H9 (cell line): ENCODE measurements at regions not wholly inside any gene's neighbourhood (a gene's known extent, or its start where the extent isn't known, plus 50 kb on each side); places are given as distances from the start of the nearest gene placed in this dataset.

Experiments
- DNase-seq: peaks from one replicate; pipeline ENCODE4 v3.0.0-alpha.2; 2017
- H2AFZ ChIP-seq: one replicate; pipeline ENCODE4 v1.6.1; 2013; ENCODE audit warnings: mild to moderate bottlenecking, low read length, control low read depth, moderate library complexity
- H2AK5ac ChIP-seq: 2 replicates; pipeline ENCODE4 v1.6.1; 2013; ENCODE audit warnings: low read length, control low read depth, mixed read lengths; ENCODE audit not compliant: insufficient read length
- H2BK120ac ChIP-seq: one replicate; pipeline ENCODE4 v1.6.1; 2013; ENCODE audit warnings: low read depth, mild to moderate bottlenecking, low read length, control low read depth, inconsistent platforms; ENCODE audit not compliant: poor library complexity, severe bottlenecking
- H2BK12ac ChIP-seq: 2 replicates; pipeline ENCODE4 v1.6.1; 2013; ENCODE audit warnings: low read length, control low read depth, mixed read lengths, low read depth; ENCODE audit not compliant: insufficient read length
- H2BK15ac ChIP-seq: 2 replicates; pipeline ENCODE4 v1.6.1; 2013; ENCODE audit warnings: low read depth, low read length, control low read depth
- H2BK20ac ChIP-seq: one replicate; pipeline ENCODE4 v1.6.1; 2013; ENCODE audit warnings: low read depth, mild to moderate bottlenecking, low read length, control low read depth, inconsistent platforms; ENCODE audit not compliant: poor library complexity, severe bottlenecking
- H2BK5ac ChIP-seq: 2 replicates; pipeline ENCODE4 v1.6.1; 2013; ENCODE audit warnings: low read length, control low read depth, mixed read lengths; ENCODE audit not compliant: insufficient read length
- H3K14ac ChIP-seq: 2 replicates; pipeline ENCODE4 v1.6.1; 2013; ENCODE audit warnings: low read length, control low read depth; ENCODE audit not compliant: insufficient read depth
- H3K18ac ChIP-seq: 2 replicates; pipeline ENCODE4 v1.6.1; 2013; ENCODE audit warnings: low read depth, mild to moderate bottlenecking, mixed read lengths, low read length, control low read depth; ENCODE audit not compliant: insufficient read length
- H3K23ac ChIP-seq: 2 replicates; pipeline ENCODE4 v1.6.1; 2013; ENCODE audit warnings: low read length, control low read depth, mixed read lengths, low read depth; ENCODE audit not compliant: insufficient read length
- H3K23me2 ChIP-seq: 2 replicates; pipeline ENCODE4 v1.6.1; 2013; ENCODE audit warnings: low read depth, mild to moderate bottlenecking, mixed read lengths, low read length, control low read depth; ENCODE audit not compliant: insufficient read length, poor library complexity, severe bottlenecking
- H3K27ac ChIP-seq: 2 replicates; pipeline ENCODE4 v1.5.1; 2013; ENCODE audit warnings: low read length, control low read depth, mixed read lengths, low read depth; ENCODE audit not compliant: insufficient read length
- H3K27me3 ChIP-seq: 2 replicates; pipeline ENCODE4 v1.6.1; 2013; ENCODE audit warnings: low read length, control low read depth, inconsistent platforms; ENCODE audit not compliant: insufficient read depth
- H3K4ac ChIP-seq: 2 replicates; pipeline ENCODE4 v1.6.1; 2013; ENCODE audit warnings: low read depth, mild to moderate bottlenecking, control low read depth, inconsistent platforms, low read length, moderate library complexity
- H3K4me1 ChIP-seq: 2 replicates; pipeline ENCODE4 v1.6.1; 2013; ENCODE audit warnings: low read length, control low read depth, inconsistent platforms; ENCODE audit not compliant: insufficient read depth
- H3K4me2 ChIP-seq: 2 replicates; pipeline ENCODE4 v1.6.1; 2013; ENCODE audit warnings: low read length, control low read depth, mixed read lengths; ENCODE audit not compliant: insufficient read length, insufficient read depth
- H3K56ac ChIP-seq: 2 replicates; pipeline ENCODE4 v1.6.1; 2013; ENCODE audit warnings: low read depth, mild to moderate bottlenecking, mixed read lengths, low read length, control low read depth; ENCODE audit not compliant: insufficient read length
- H3K79me1 ChIP-seq: 2 replicates; pipeline ENCODE4 v1.6.1; 2013; ENCODE audit warnings: low read depth, mild to moderate bottlenecking, moderate library complexity, low read length, control low read depth, inconsistent platforms; ENCODE audit not compliant: insufficient read depth, poor library complexity, severe bottlenecking
- H3K79me2 ChIP-seq: 2 replicates; pipeline ENCODE4 v1.6.1; 2013; ENCODE audit warnings: low read length, control low read depth, inconsistent platforms; ENCODE audit not compliant: insufficient read depth
- H3K9ac ChIP-seq: 2 replicates; pipeline ENCODE4 v1.6.1; 2013; ENCODE audit warnings: low read length, control low read depth, mixed read lengths; ENCODE audit not compliant: insufficient read length; ENCODE audit errors: extremely low read depth
- H3K9me3 ChIP-seq: one replicate; pipeline ENCODE4 v1.6.1; 2013; ENCODE audit warnings: low read depth, low read length, inconsistent platforms; ENCODE audit not compliant: control insufficient read depth
- H3T11ph ChIP-seq: one replicate; pipeline ENCODE4 v1.6.1; 2013; ENCODE audit warnings: mild to moderate bottlenecking, low read length, control low read depth, inconsistent platforms
- H4K20me1 ChIP-seq: one replicate; pipeline ENCODE4 v1.6.1; 2013; ENCODE audit not compliant: control insufficient read depth, insufficient read length, insufficient read depth
- H4K5ac ChIP-seq: 2 replicates; pipeline ENCODE4 v1.6.1; 2013; ENCODE audit warnings: low read depth, mild to moderate bottlenecking, mixed read lengths, low read length, control low read depth; ENCODE audit not compliant: insufficient read length
- H4K8ac ChIP-seq: replicated peaks from 2 replicates; pipeline ENCODE4 v1.6.1; 2013; ENCODE audit warnings: low read length, control low read depth, mixed read lengths, low read depth; ENCODE audit not compliant: insufficient read length
- H4K91ac ChIP-seq: 2 replicates; pipeline ENCODE4 v1.6.1; 2013; ENCODE audit warnings: low read depth, mild to moderate bottlenecking, moderate library complexity, mixed read lengths, low read length, control low read depth; ENCODE audit not compliant: insufficient read length
- H3K27ac Mint-ChIP-seq, 3 experiments: 2 replicates in 2 of 3; 3 replicates in 1 of 3; pipeline ENCODE4 v1.8.0; 2020 to 2021; ENCODE audit warnings: mixed read lengths in 3 of 3, mild to moderate bottlenecking in 1 of 3, moderate library complexity in 1 of 3
- H3K27me3 Mint-ChIP-seq: 2 replicates; pipeline ENCODE4 v1.8.0; 2021; ENCODE audit warnings: low read depth, mild to moderate bottlenecking, moderate library complexity, mixed read lengths
- H3K36me3 Mint-ChIP-seq, 3 experiments: 2 replicates in 2 of 3; 3 replicates in 1 of 3; pipeline ENCODE4 v1.8.0; 2020 to 2021; ENCODE audit warnings: low read depth in 3 of 3, mixed read lengths in 3 of 3; ENCODE audit not compliant: insufficient read depth in 1 of 3
- H3K4me1 Mint-ChIP-seq, 2 experiments: 2 replicates each; pipeline ENCODE4 v1.8.0; 2020; ENCODE audit warnings: mixed read lengths in 2 of 2
- H3K4me3 Mint-ChIP-seq, 2 experiments: 2 replicates in 1 of 2; 3 replicates in 1 of 2; pipeline ENCODE4 v1.8.0; 2020 to 2021; ENCODE audit warnings: mild to moderate bottlenecking in 2 of 2, mixed read lengths in 2 of 2, moderate library complexity in 1 of 2
- H3K9me3 Mint-ChIP-seq, 2 experiments: 2 replicates in 1 of 2; 3 replicates in 1 of 2; pipeline ENCODE4 v1.8.0; 2020; ENCODE audit warnings: mild to moderate bottlenecking in 2 of 2, mixed read lengths in 2 of 2, moderate library complexity in 1 of 2
- WGBS: extraction: QIAGEN DNeasy Blood & Tissue Kit; methylation state at CpG from one replicate; pipeline ENCODE4 v1.1.7; 2013; ENCODE audit warnings: missing lambda C conversion rate, low lambda C conversion rate, mixed read lengths; ENCODE audit not compliant: insufficient read length; ENCODE audit errors: extremely low coverage; 5-methylcytosine and 5-hydroxymethylcytosine counted together
- TF ChIP-seq, protein P1 (sequence below): fragments of 200-600 bp; sonication (generic); conservative IDR thresholded peaks from 3 replicates; pipeline ENCODE4 v1.8.0; 2021; ENCODE audit warnings: antibody characterized with exemption, mild to moderate bottlenecking

DNA sequence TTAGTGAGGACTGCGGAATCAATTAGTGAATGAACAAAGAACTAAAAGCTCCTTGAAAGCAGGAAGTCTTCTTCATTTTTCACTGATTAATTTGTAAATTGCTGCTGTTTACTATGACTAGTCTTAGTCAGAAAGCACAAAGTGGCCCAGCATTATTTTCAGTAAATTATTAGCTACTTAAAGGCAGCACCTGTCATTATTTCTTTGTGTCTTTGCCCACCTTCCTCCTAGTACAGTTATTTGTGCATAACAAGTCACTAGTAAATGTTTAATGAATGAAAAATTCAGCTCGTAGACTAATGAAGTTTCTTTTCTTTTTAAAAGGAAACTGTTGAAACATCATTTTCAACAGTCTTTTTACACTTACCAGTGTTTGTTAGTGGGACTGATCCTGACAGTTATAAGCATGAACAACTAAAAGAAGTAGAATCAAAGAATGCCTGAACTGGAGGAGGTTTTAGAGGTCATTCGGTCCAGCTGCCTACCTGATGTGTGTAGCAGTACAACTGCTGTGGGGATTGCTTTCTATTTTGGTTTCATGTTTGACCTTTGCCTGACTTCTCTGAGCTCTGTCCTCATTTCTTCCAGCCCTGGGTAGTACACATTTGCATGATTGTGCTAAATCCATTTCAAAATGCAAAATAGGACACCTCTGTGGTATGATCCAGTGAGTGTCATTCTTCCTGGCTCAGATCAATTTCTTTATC lies 140.0 kb upstream of the PHYHIPL start:
- Histone ChIP-seq H2BK5ac (no peak overlapping the region), H3K9me3 (no peaks in the 10 kb centered on the region), H3K27ac (no peak overlapping the region), H4K91ac (no peak overlapping the region), H2BK120ac (no peak overlapping the region), H3K23ac (no peak overlapping the region), H3K4me2 (no peak overlapping the region), H3T11ph (no peak overlapping the region), H2AK5ac (no peak overlapping the region), H2AFZ (no peak overlapping the region), H3K9ac (no peak overlapping the region), H3K23me2 (no peaks in the 10 kb centered on the region), H3K56ac (no peak overlapping the region), H3K4ac (no peak overlapping the region), H3K4me1 (no peaks in the 10 kb centered on the region), H3K79me2 (no peaks in the 10 kb centered on the region), H2BK15ac (no peak overlapping the region), H3K79me1 (no peaks in the 10 kb centered on the region), H2BK20ac (no peak overlapping the region), H3K27me3 (no peaks in the 10 kb centered on the region), H4K5ac (no peak overlapping the region), H3K14ac (no peak overlapping the region), H3K18ac (no peak overlapping the region), H4K8ac (no peak overlapping the region), H2BK12ac (no peak overlapping the region), H4K20me1 (no peaks in the 10 kb centered on the region)
- Mint-ChIP-seq H3K27me3 (peaks cover 3% of the 10 kb centered on the region), H3K27ac (no peak overlapping the region), H3K4me1 (no peaks in the 10 kb centered on the region), H3K4me3 (no peak overlapping the region), H3K36me3 (no peaks in the 10 kb centered on the region; a peak in 1 of 7 replicates), H3K9me3 (peaks cover 0 to 2% of the 10 kb centered on the region in 2 experiments; a peak in 1 of 5 replicates)
- TF ChIP-seq, protein P1, sequence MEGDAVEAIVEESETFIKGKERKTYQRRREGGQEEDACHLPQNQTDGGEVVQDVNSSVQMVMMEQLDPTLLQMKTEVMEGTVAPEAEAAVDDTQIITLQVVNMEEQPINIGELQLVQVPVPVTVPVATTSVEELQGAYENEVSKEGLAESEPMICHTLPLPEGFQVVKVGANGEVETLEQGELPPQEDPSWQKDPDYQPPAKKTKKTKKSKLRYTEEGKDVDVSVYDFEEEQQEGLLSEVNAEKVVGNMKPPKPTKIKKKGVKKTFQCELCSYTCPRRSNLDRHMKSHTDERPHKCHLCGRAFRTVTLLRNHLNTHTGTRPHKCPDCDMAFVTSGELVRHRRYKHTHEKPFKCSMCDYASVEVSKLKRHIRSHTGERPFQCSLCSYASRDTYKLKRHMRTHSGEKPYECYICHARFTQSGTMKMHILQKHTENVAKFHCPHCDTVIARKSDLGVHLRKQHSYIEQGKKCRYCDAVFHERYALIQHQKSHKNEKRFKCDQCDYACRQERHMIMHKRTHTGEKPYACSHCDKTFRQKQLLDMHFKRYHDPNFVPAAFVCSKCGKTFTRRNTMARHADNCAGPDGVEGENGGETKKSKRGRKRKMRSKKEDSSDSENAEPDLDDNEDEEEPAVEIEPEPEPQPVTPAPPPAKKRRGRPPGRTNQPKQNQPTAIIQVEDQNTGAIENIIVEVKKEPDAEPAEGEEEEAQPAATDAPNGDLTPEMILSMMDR = no peak
- no CpG with 5 or more reads among the region's 3 CpGs for WGBS
- DNase-seq = no peak
